Upper lobe of left lung (tissue), 4 donors: ENCODE measurements at regions not wholly inside any gene's neighbourhood (a gene's known extent, or its start where the extent isn't known, plus 50 kb on each side); places are given as distances from the start of the nearest gene placed in this dataset.

Experiments used
- POLR2A ChIP-seq, 4 donors: fragments of 450-650 bp; IDR thresholded peaks; one replicate each; pipeline ENCODE4 v1.5.1; 2016 to 2017; ENCODE audit warnings: antibody characterized with exemption in 4 of 4, mild to moderate bottlenecking in 2 of 4
- TF ChIP-seq, protein P1 (sequence below), 6 experiments: fragments of 450-650 bp in 4 of 6; fragments of 200-600 bp in 2 of 6; sonication (generic) in 2 of 6; IDR thresholded peaks; one replicate each; pipeline ENCODE4 v1.5.1; 2016 to 2019; ENCODE audit warnings: antibody characterized with exemption in 6 of 6

- TF ChIP-seq, protein P1, sequence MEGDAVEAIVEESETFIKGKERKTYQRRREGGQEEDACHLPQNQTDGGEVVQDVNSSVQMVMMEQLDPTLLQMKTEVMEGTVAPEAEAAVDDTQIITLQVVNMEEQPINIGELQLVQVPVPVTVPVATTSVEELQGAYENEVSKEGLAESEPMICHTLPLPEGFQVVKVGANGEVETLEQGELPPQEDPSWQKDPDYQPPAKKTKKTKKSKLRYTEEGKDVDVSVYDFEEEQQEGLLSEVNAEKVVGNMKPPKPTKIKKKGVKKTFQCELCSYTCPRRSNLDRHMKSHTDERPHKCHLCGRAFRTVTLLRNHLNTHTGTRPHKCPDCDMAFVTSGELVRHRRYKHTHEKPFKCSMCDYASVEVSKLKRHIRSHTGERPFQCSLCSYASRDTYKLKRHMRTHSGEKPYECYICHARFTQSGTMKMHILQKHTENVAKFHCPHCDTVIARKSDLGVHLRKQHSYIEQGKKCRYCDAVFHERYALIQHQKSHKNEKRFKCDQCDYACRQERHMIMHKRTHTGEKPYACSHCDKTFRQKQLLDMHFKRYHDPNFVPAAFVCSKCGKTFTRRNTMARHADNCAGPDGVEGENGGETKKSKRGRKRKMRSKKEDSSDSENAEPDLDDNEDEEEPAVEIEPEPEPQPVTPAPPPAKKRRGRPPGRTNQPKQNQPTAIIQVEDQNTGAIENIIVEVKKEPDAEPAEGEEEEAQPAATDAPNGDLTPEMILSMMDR (IDR thresholded peaks at IDR 0.05), result no peak
- TF ChIP-seq POLR2A (IDR thresholded peaks at IDR 0.05), result no peak
Measured at GRCh38 chr13:106324444-106324843, 211.0 kb downstream of the EFNB2 start.
